Neuron (in vitro differentiated cells): ENCODE measurements at regions not wholly inside any gene's neighbourhood (a gene's known extent, or its start where the extent isn't known, plus 50 kb on each side); places are given as distances from the start of the nearest gene placed in this dataset.

Experiments
- H2AFZ ChIP-seq: one replicate; pipeline ENCODE4 v1.6.1; 2013; ENCODE audit warnings: low read depth, mild to moderate bottlenecking, inconsistent platforms, low read length, moderate library complexity
- H3K27me3 ChIP-seq: one replicate; pipeline ENCODE4 v1.6.1; 2013; ENCODE audit warnings: low read length; ENCODE audit not compliant: insufficient read depth
- H3K36me3 ChIP-seq: one replicate; pipeline ENCODE4 v1.6.1; 2013; ENCODE audit warnings: low read length; ENCODE audit not compliant: insufficient read depth
- H3K4me1 ChIP-seq: one replicate; pipeline ENCODE4 v1.6.1; 2013; ENCODE audit warnings: low read length; ENCODE audit not compliant: insufficient read depth
- H3K4me3 ChIP-seq: 2 replicates; pipeline ENCODE4 v1.5.1; 2013; ENCODE audit warnings: mild to moderate bottlenecking, low read length, moderate library complexity
- H3K9me3 ChIP-seq: one replicate; pipeline ENCODE4 v1.6.1; 2013; ENCODE audit warnings: low read length

DNA sequence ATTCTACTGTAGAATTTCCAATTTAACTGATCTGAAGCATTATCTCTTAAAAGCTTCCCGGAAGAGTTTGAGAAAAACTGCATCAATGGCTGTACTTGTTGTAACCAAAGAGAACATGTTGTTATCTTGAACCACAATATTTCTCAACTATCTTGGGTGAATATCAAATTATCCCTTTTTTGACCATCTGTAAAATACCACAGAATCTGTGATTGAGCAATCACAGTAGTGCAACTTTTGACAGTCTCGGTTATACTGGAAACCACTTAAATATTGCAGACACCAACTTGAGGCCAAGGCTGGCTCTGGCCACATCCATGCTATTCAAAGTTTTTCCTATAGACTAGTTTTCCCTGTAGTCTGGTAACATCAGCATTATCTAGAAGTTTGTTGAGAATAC, 842.8 kb upstream of the EPHA6 start:
- no peaks in the 10 kb centered on the region for H3K36me3 ChIP-seq
- no peaks in the 10 kb centered on the region for H3K9me3 ChIP-seq
- no peak overlapping the region for H3K4me3 ChIP-seq

DNA sequence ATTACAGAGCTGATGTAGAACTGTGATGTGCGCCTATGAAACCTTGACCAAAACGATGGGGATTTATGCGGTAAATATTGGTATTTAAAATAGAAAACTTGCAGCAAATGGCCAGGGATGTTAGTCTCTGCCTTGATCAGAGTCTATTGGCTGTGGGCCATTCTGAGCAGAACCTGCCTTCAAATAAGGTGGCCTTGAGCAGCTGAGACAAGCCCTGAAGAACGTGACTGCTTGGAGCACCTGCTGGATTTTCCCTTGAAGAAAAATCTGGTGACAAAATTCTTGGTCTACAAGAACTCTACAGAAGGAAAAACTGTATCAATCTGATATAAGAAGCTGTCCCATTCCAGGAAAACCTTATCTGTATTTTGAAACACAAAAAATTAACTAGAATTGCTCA, 820.1 kb upstream of the EPHA6 start:
- Histone ChIP-seq H3K4me3 (no peak overlapping the region), H2AFZ (no peak overlapping the region), H3K9me3 (no peaks in the 10 kb centered on the region), H3K36me3 (no peaks in the 10 kb centered on the region), H3K27me3 (no peaks in the 10 kb centered on the region), H3K4me1 (no peaks in the 10 kb centered on the region)

More for the DNA sequence above, 842.8 kb upstream of the EPHA6 start:
- no peak overlapping the region for H2AFZ ChIP-seq
- no peaks in the 10 kb centered on the region for H3K4me1 ChIP-seq
- no peaks in the 10 kb centered on the region for H3K27me3 ChIP-seq

- Histone ChIP-seq H3K4me1 (no peaks in the 10 kb centered on the region), H2AFZ (peak overlapping the region; percentile 72), H3K27me3 (no peaks in the 10 kb centered on the region), H3K36me3 (no peaks in the 10 kb centered on the region), H3K4me3 (no peak overlapping the region), H3K9me3 (no peaks in the 10 kb centered on the region)
Measured at GRCh38 chr3:96000966-96001365, 813.4 kb upstream of the EPHA6 start.

DNA sequence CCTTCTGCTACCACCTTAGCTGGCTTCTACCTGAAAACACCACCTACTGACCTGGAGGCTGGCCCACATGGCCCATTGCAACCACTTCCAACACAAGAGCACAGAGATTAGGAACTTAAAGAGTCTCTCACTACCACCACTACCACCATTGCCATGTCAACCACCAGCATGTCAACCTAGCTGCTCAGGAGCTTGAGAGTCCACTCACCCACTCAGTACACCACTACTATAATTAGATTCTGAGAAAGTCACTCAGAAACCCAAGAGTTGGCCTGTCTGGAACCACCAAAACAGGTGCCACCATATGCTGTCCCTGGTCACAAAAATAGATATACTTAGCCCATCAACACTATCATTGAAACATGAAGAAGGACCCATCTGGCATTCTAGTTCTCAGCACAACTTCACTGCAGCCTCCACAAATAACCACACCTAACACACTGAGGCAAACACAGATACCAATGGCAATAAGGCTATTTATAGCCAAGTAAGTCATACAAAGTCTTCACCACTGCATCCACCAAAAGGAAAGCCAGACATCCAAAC, 806.7 kb upstream of the EPHA6 start:
- no peaks in the 10 kb centered on the region for H3K9me3 ChIP-seq
- no peak overlapping the region for H3K4me3 ChIP-seq
- H3K4me1 ChIP-seq, result no peaks in the 10 kb centered on the region
- H2AFZ ChIP-seq, result no peak overlapping the region
- no peaks in the 10 kb centered on the region for H3K36me3 ChIP-seq
- H3K27me3 ChIP-seq, result no peaks in the 10 kb centered on the region

DNA sequence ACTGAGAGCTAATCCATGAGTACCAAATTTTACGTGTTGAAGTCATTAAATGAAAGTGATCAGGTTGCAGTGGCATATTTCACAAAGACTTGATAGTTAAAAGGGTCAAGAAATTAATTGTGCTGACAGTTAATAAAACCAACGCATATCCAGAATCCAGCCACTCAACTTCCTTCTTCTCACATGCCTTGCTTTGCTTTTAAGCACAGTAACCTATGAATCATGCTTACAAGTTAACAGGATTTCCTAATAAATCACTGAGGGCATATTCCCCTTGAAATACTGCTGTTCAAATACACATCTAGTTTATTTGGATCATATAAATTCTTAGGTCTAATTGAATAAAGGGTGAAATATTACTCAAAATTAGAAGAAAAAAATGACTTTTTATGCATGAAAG, 801.5 kb upstream of the EPHA6 start:
- Histone ChIP-seq H3K4me1 (no peaks in the 10 kb centered on the region), H3K4me3 (no peak overlapping the region), H3K9me3 (no peaks in the 10 kb centered on the region), H3K36me3 (no peaks in the 10 kb centered on the region), H3K27me3 (no peaks in the 10 kb centered on the region), H2AFZ (no peak overlapping the region)

DNA sequence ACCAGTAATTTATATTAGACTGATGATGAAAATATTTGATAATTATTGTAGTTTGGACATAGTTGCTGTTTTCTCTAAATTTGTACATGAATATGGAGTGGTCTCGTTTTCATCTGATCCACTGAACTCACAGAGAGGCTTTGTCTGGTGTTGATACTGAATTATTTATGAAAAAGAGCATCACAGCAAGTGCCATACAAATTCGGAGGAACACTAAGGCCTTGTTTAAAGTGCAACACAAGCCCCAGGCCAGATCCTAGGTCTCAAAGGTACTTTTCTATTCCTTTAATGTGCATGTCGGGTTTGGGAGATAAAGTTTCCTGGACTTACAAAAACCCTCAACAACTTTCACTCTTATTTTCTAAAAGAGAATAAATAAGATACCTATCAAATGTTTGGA, 796.8 kb upstream of the EPHA6 start:
- H3K4me1 ChIP-seq, result no peaks in the 10 kb centered on the region
- no peaks in the 10 kb centered on the region for H3K27me3 ChIP-seq

GRCh38 chr3:96022676-96023075, 791.7 kb upstream of the EPHA6 start:
- no peaks in the 10 kb centered on the region for H3K9me3 ChIP-seq
- no peaks in the 10 kb centered on the region for H3K27me3 ChIP-seq
- no peak overlapping the region for H3K4me3 ChIP-seq
- H3K36me3 ChIP-seq, result no peaks in the 10 kb centered on the region
- no peak overlapping the region for H2AFZ ChIP-seq
- H3K4me1 ChIP-seq, result no peaks in the 10 kb centered on the region

More for the DNA sequence above, 796.8 kb upstream of the EPHA6 start:
- Histone ChIP-seq H3K4me3 (no peak overlapping the region), H3K9me3 (no peaks in the 10 kb centered on the region), H2AFZ (no peak overlapping the region), H3K36me3 (no peaks in the 10 kb centered on the region)

DNA sequence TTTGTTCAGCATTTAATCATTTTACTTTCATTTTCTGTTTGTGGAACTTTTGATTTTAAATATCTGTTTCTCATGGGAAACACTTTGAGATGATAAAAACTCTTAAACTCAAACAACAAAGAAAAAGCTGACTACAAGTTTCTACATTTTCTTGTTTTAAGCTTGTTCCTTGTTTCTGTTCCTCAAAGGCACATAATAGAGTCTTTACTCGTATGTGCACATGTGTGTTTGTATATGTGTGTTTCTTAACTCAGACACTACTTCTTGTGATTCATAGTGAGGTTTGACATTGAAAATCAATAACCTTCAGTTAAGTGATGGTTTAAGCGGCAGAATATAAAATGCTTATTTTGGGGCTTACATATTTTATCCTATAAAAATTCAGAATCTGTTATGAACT, 786.7 kb upstream of the EPHA6 start:
- no peaks in the 10 kb centered on the region for H3K27me3 ChIP-seq
- H2AFZ ChIP-seq, result no peak overlapping the region
- no peak overlapping the region for H3K4me3 ChIP-seq
- no peaks in the 10 kb centered on the region for H3K4me1 ChIP-seq
- no peaks in the 10 kb centered on the region for H3K9me3 ChIP-seq
- no peaks in the 10 kb centered on the region for H3K36me3 ChIP-seq

DNA sequence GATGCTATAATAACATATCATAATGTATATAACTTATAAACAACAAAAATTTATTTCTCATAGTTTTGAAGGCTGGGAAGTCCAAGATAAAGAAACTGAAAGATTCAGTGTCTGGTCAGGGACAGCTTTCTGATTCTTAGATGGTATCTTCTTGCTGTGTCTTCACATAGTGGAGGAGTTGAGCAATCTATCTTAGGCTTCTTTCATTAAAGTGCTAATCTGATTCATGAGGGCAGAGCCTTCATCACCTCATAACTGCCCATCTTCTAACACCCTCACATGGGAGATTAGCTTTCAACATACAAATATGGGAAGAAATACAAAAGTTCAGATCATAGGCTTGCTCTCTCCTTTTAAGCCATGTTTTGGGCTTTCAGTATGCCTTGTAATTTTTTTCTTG, 774.8 kb upstream of the EPHA6 start:
- Histone ChIP-seq H3K36me3 (no peaks in the 10 kb centered on the region), H3K4me1 (no peaks in the 10 kb centered on the region), H3K9me3 (no peaks in the 10 kb centered on the region), H3K4me3 (no peak overlapping the region), H2AFZ (no peak overlapping the region), H3K27me3 (no peaks in the 10 kb centered on the region)

DNA sequence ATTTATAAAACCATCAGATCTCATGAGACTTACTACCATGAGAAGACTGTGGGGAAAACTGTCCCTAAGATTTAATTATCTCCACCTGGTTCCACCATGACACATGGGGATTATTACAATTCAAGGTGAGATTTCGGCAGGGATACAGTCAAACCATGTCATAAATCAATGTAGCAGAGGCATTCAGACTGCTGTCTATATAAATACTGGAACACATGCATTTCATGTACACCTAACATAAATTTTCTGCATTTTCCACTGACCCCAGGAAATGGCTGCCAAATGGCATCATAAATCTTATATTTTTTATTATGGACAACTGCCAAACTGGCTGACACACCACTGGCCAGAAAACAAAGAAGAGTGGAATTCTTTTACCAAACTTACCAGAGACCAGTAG, 755.1 kb upstream of the EPHA6 start:
- Histone ChIP-seq H3K4me1 (no peaks in the 10 kb centered on the region), H2AFZ (no peak overlapping the region)

DNA sequence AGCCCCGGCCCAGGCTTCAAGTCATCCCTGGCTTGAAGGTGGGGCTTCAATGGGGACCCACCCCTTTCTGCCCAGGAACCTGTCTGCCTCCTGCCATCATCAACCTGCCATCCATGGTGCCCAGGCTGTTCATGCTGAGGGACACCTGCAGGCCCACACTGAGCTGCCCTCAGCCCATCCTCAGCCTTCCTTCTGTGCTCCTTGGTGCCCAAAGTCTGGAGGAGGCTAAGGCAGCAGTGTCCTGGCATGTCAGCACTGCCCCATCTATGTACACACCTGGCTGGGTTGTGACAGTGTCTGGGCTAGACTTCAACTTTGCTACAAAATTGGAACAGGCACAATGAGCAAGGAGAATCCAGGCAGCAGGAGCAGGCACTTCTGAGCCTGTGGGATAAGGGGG, 745.3 kb upstream of the EPHA6 start:
- no peak overlapping the region for H2AFZ ChIP-seq
- H3K9me3 ChIP-seq, result no peaks in the 10 kb centered on the region
- no peaks in the 10 kb centered on the region for H3K36me3 ChIP-seq
- no peak overlapping the region for H3K4me3 ChIP-seq
- H3K27me3 ChIP-seq, result no peaks in the 10 kb centered on the region
- no peaks in the 10 kb centered on the region for H3K4me1 ChIP-seq

More for the DNA sequence above, 755.1 kb upstream of the EPHA6 start:
- H3K27me3 ChIP-seq, result no peaks in the 10 kb centered on the region
- no peaks in the 10 kb centered on the region for H3K36me3 ChIP-seq
- H3K9me3 ChIP-seq, result no peaks in the 10 kb centered on the region
- H3K4me3 ChIP-seq, result no peak overlapping the region

GRCh38 chr3:96070678-96071077, 743.7 kb upstream of the EPHA6 start:
- no peaks in the 10 kb centered on the region for H3K36me3 ChIP-seq
- H2AFZ ChIP-seq, result no peak overlapping the region
- H3K4me1 ChIP-seq, result no peaks in the 10 kb centered on the region
- no peaks in the 10 kb centered on the region for H3K27me3 ChIP-seq
- H3K9me3 ChIP-seq, result no peaks in the 10 kb centered on the region
- H3K4me3 ChIP-seq, result no peak overlapping the region

- H3K4me3 ChIP-seq, result no peak overlapping the region
- no peaks in the 10 kb centered on the region for H3K9me3 ChIP-seq
- no peaks in the 10 kb centered on the region for H3K27me3 ChIP-seq
- H3K4me1 ChIP-seq, result no peaks in the 10 kb centered on the region
- H2AFZ ChIP-seq, result no peak overlapping the region
- H3K36me3 ChIP-seq, result no peaks in the 10 kb centered on the region
Measured at GRCh38 chr3:96071097-96071496, 743.3 kb upstream of the EPHA6 start.

DNA sequence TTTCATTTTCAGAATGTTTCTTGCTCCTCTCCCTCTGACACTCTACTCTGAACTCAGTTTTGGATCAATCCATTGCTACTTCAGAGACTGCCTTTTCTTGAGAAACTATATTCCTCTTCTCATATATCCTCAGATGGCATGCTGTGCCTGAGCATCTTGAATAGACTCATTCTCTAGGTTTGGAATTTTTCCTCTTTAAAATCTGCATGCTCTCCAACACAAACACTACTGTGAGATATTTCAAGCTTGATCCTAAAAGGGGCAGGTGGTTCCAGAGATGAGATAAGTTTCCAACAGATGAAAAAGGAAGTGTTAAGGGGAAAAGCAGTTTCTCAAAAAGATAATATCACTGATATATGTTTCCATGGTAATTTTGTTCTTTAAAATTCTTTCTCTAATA, 742.2 kb upstream of the EPHA6 start:
- Histone ChIP-seq H3K4me1 (no peaks in the 10 kb centered on the region), H3K36me3 (no peaks in the 10 kb centered on the region), H2AFZ (no peak overlapping the region), H3K27me3 (no peaks in the 10 kb centered on the region), H3K9me3 (no peaks in the 10 kb centered on the region), H3K4me3 (no peak overlapping the region)
